ENCODE measurements at regions not wholly inside any gene's neighbourhood (a gene's known extent, or its start where the extent isn't known, plus 50 kb on each side); places are given as distances from the start of the nearest gene placed in this dataset.
"Not testable (repeated sequence)": the region's sequence is repeated elsewhere in the genome, so short reads cannot be mapped to it uniquely, and the experiment has no call there.

DNA sequence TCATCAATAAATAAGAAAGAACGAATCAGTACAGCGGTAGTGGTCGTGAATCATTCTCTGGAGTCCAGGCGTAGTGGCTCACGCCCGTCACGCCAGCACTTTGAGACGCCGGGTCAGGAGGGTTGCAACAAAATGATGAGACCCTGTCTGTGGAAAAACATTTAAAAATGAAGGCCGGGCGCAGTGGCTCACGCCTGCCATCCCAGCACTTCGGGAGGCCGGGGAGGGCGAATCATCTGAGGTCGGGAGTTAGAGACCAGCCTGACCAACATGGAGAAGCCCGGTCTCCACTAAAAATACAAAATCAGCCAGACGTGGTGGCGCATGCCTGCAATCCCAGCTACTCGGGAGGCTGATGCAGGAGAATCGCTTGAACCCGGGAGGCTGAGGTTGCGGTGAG lies 111.8 kb upstream of the ANKRD30BL start:
- not testable (repeated sequence) for DNase-seq

DNA sequence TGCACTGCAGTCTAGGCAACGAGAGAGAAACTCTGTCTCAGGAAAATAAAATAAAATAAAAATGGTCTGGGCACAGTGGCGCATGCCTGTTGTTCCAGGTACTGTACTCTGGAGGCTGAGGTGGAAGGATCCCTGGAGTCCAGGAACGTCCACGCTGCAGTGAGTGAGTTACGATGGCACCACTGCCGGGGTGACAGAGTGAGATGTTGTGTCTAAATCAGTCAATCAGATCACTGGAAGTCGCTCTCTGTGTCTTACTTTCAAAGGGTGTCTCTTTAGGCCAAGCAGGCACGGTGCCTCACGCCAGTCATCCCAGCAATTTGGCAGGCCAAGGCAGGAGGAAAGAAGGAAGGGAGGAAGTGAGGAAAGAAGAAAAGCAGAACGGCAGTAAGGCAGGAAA lies 112.2 kb upstream of the ANKRD30BL start:
- DNase-seq, result no peak

DNA sequence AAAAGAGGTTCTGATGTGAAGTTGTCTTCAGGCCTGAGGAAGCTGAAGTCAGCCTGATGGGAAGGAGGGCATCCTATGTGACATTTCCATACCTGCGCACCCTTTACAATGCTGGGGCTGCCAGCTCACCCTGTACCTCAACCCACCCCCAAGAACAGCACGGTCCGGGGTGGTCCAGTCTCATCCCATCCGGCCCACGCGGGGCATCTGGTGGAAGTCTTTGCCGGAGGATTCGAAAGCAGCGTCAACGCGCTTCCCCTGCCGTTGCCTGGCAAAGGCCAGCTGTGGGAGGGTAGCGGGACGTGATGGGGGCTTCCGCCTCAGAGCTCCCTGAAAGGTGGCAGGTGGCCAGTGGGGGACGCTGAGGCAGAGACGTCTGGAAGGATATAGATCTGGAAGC lies 113.6 kb upstream of the ANKRD30BL start:
- no peak for DNase-seq

DNA sequence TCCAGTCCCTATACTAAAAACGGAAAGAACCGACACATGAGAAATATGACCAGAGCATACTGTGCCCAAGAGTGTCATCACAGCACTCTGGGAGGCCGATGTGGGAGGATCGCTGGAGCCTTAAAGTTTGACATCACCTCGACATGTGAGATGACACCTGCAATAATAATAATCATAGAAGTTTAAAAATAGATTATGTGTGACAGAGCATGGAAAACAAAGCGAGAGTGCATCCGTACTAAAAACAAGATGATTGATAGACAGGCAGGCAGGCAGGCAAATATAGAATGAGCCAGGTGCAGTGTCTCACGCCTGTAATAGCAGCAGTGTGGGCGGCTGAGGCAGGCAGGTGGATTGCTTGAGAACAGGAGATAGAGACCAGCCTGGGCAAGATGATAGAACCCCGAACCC lies 114.8 kb upstream of the ANKRD30BL start:
- DNase-seq, result no peak

DNA sequence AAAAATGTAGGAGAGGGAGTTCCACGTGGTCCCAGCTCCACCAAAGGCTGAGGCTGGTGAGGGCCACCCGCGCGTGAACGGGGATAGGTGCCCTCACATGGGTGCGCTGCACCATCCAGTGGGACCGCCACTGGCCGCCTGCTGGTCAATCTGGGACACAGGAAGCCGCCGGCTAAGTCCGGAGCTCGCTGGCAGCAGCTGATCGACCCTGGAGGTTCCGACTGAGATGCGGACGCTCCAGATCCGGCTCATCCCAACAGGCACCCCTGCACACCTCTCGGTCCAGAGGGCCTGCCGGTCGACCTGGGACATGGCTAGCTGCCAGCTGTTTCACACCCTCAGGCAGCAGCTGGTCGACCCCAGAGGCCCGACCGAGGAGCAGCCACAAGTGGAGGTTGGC lies 116.5 kb upstream of the ANKRD30BL start:
- DNase-seq, result no peak

DNA sequence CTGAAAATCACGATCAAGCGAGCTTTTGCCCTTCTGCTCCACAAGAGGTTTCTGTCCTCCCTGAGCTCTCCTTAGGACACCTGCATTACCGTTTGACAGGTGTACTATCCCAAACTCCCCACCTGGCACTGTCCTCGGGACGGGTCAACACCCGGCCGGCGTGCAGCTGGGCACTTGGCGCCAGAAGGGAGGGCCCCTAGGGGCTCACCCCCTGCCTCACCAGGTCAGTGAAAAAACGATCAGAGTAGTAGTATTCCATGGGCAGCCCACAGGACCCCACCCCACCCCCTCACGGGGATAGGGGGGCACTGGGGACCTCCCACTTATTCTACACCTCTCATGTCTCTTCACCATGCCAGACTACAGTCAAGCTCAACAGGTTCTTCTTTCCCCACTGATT lies 117.6 kb upstream of the ANKRD30BL start:
- DNase-seq, result no peak

DNA sequence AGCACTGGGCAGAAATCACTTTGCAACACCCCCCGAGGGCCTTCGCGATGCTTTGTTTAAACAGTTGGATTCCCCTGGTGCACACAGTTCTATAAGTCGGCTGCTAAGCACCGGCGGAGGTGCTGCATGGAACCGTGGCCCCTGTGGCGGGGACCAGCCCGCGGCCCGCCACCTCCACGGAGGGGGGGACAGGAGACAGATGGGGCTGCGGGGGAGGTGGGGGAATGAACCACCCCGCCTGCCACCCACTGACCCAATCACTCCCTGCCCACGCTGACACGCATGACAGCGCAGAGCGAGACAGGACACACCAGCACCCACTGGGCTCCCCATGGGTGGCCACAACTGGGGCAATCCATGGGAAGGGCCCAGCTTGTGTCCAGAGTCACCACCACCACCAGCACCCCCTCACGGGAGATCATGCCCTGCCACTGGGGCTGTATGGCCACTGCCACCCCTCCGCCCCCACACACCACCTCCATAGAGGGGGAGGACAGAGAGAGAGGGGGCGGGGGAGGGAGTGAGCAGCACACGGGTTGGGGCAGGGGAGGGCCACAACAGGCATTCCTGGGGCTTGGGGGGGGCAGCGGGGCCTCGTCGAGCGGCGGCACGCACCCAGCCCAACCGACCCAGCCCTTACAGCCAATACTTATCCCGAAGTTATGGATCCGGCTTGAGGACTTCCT lies 118.3 kb upstream of the ANKRD30BL start:
- no peak for DNase-seq

DNA sequence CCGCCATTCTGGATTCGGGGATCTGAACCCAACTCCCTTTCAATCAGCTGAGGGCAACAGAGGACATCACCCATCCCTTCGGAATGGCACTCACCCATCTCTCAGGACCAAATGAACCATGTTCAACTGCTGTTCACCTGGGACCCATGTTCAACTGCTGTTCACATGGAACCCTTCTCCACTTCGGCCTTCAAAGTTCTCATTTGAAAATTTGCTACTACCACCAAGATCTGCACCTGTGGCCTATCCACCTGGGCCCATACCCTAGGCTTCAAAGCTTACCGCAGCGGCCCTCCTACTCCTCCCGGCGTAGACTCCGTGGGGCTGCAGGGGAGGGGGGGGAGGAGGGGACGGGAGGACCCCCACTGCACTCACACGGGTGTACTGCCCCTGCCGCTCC lies 119.2 kb upstream of the ANKRD30BL start:
- no peak for DNase-seq

DNA sequence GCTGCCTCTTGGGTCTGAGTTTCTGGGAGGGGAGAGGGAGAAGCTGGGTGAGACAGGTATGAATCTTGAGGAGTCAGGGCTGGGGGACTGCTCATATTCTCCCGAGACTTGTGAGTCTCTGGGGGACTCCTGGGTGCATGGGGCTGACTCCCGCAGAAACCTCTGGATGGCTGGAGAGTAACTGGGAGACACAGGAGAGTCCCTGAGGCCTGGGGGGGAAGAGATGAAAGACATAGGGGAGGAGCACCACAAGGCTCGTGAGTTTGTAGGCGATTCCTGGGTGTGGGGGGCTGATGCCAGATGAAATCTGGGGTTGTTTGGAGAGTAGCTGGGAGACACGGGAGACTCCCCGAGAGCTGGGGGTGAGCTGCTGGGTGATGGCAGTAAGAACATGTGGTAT lies 120.4 kb upstream of the ANKRD30BL start:
- not testable (repeated sequence) for DNase-seq

DNA sequence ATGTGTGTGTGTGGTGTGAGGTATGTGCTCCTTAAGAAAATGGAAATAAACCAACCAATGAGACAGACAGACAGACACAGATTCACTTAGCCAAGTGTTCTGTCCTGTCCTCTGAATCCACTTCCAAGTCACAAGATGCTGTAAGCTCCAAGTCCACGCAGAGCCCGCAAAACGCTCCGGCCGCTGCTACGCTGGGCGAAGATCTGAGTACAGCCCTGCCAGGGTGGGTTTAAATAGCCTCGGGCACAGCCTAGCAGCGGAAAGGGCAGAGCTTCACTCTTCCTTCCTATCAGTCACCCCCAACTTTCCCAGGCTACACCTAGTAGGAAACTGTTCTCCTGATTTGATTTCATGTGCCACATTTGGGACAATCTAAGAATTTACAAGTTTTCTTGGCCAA lies 121.2 kb upstream of the ANKRD30BL start:
- DNase-seq, result no peak

DNA sequence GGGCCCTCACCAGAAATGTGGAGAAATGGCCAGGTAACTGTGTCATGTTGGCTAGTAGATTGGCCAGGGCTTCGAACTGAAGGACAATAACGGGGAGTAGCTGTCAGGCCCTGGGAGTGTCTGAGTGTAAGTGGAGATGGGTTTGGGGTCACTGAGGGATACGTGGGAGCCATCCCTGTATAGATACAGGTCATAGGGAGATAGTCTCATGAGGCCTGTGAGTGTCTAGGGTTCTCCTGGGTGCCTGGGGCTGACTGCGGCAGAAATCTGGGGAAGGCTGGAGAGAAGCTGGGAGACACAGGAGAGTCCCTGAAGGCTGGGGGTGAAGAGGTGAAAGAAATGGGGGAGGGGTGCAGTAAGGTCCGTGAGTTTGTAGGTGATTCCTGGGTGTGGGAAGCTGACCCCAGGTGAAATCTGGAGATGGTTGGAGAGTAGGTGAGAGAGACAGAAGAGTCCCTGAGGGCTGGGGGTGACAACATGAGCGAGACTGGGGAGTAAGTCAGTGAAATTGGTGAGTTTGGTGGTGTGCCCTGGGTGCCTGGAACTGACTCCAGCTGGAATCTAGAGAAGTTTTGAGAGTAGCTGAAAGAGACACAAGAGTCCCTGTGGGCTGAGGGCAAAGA lies 124.6 kb upstream of the ANKRD30BL start:
- DNase-seq, result not testable (repeated sequence)

DNA sequence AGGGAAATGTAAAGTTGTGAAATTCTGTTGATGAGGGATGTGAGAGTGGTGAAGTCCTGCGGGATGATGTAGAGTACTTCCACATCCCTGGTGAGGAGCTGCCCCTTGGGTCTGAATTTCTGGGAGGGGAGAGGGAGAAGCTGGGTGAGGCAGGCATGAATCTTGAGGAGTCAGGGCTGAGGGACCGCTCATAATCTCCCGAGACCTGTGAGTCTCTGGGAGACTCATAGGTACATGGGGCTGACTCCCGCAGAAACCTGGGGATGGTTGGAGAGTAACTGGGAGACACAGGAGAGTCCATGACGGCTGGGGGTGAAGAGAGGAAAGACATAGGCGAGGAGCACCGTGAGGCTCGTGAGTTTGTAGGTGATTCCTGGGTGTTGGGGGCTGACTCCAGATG lies 126.2 kb upstream of the ANKRD30BL start:
- not testable (repeated sequence) for DNase-seq

DNA sequence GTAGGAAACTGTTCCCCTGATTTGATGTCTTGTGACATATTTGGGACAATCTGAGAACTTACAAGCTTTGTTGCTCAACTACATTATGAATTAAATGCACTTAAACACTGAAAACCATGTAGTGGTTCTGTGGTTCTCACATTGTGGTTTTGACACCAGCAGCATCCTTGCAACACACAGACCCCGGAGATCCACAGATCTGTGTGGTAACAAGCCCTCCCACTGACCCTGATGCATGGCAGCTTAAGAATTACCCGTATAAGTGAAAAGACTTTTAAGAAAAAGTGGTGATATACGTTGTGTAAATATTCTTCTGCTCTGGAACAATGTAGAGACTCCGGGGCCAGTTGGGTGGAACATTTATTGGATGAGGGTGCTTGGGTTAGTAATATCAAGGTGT lies 127.4 kb upstream of the ANKRD30BL start:
- not testable (repeated sequence) for DNase-seq

DNA sequence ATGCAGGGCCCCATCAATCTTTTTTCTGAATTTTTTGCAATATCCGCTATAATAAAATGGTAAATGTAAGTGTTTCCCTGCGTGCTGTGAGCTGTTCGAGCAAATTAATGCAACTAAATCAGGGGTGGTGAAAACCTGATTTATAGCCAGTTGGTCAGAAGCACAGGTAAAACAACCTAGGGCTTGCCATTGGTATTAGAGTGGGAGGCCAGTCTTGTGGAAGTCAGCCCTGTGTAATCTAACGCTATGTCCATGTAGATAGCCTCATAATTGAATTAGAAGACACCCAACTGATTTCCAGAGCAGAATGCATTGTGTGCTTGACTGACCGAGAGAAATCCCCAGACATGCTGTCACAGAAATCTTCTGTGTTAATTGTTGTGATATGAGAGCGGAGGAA lies 126.8 kb upstream of the GPR39 start:
- not testable (repeated sequence) for DNase-seq

DNA sequence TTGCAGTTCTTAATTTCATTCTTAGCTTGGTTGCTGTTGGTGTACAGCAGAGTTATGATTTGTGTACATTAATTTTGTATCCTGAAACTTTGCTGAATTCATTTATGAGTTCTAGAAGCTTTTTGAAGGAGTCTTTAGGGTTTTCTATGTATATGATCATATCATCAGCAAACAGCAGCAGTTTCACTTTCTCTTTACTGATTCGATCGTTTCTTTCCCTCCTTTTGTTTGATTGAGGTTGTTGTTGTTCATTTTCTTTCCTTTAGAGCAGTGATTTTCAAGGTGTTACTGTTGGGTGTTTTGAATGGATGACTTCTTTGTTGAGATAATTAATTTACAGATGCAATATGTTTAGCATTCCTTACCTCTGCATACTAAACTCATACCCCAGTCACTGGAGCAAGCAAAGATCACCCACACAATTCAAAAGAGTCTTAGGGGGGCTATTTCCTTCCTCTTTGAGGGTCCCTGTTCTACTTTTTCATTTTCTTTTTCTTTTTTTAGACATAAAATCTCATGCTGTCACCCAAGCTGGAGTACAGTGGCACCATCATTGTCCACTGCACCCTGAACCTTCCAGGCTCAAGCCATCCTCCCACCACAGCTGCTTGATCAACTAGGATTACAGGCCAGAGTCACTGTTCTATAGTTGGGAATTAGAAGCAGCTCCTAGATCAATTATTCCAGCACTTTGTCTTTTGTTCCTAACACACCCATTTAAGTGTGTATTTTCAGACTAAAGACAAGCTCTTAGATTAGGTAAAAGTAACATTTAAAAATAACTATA lies 115.8 kb upstream of the GPR39 start:
- not testable (repeated sequence) for DNase-seq

DNA sequence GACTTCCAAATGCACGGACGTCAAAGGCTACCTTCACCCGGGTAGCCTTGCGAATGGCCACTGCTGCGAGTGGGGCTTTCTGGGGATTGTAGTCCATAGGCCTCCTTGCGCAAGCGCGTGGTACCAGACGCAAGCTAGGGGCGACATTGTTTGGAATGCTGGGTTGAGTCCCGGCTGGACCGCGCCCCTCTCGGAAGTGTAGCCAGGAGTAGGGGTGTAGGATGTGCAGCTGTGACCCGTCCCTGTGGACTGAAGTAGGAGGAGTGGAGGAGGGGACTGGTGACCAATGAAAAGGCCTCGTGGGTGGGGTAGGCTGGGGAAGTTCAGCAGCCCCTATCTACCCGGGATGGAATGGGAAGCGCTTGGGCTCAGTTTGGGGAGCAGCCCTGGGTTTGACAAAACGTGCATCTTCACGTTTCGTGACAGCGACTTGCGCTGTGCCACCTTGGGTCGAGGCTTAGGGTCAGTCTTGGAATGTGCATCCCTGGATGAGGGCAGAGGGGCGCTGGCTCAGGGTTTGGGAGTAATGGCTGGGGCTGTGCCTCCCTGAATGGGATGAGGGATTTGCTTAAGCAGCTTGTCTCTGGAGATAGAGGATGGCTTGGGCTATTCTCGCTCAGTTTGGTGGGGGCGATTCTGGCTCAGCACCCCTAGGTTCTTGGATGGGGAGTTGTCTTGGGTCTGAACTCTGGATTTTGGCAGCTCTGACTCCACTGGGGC lies 111.8 kb upstream of the GPR39 start:
- peak; percentile 1 for DNase-seq

DNA sequence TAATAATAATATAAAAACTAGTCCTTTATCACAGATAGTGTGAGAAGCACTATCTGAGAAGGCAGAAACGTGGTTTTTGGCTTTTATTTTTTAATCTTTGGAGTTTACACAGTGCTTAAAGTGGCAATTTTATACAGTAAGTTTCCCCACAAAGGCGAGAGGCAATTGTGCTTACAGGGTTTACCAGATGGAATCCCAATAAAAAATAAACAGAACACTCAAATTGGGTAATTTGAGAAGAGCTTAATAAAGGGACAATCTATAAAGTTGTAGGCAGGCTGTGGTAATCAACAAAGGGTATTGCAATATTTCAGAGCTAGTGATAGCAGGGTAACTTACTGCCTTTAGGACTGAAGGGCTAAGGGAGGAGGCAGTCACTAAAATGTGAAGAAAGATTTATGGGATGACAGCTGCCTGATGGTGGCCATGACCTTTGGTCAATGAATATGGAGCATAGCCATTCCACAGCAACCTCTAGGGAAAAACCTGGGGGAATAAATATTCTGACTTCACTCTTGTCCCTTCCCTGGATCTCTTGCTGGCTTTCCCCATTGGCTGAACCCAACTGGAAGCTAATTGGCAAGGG lies 108.9 kb upstream of the GPR39 start:
- DNase-seq, result not testable (repeated sequence)

DNA sequence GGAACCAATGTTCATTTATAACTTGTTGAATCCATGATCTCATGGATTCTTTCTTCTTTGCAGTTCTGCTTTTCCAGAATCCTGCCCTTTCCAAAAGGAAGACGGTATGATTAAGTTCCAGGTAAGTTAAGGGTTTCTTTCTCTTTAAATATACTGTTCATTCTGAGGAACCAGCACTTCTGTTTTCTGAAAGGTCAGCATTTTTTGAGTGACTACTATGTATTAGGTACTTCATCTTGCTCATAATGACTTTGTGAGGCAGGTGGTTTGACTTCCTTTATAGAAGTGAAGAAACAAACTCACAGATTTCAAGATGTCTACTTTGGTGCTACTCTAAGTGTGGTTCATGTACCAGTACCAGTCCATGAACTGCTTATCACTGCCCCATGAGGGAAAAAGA lies 107.4 kb upstream of the GPR39 start:
- not testable (repeated sequence) for DNase-seq

DNA sequence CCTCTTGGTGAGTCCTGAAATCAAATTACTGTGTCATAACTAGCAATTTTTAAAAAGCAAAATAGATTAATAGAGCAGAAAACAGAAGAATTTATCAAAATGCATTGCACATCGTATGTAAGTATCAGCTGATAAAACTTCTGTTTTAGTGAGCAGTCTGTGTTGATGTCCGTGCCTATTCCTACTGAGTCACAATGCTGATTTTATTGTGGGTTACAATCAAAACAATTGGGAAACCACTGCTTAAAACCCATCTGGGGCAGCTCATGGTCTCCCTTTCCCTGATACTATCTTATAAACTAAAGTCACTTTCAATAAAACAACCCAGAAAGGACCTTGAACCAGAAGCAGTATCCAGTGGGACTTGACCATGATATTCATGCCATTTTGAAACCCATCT lies 101.1 kb upstream of the GPR39 start:
- not testable (repeated sequence) for DNase-seq

DNA sequence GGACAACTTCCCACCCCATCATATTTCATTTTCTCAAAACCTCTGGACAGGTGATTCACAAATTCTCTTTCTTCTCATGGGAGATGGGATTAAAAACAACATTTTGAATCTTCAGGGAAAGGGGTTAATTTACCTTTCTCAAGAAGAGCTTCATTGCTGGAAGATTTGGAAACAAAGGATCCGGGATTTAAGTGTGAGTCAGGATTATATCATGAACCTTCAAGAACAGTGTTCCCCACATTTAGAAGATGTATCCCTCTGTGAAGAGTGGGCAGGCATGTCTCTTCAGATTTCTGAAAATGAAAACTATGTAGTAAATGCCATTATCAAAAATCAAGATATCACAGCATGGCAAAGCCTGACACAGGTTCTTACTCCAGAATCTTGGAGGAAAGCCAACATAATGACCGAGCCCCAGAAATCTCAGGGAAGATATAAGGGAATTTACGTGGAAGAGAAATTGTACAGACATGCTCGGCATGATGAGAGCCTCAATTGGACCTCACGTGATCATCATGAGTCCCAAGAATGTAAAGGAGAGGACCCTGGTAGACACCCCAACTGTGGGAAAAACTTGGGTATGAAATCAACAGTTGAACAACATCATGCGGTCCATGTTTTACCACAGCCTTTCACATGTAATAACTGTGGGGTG lies 99.5 kb upstream of the GPR39 start:
- DNase-seq, result not testable (repeated sequence)

DNA sequence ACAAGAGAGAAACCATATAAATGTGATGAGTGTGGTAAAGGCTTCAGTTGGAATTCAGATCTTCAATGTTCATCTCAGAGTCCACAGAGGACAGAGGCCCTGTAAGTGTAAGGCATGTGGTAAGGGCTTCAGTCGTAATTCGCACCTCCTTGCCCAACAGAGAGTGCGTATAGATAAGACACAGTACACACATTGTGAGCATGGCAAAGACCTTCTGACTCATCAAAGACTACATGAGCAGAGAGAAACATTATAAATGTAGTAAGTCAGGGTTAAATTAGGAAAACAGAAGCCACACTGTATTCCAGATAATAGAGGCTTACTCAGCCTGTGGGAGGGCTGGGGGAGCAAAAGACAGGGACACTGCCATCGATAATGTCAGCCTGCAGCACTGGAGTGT lies 98.1 kb upstream of the GPR39 start:
- not testable (repeated sequence) for DNase-seq

DNA sequence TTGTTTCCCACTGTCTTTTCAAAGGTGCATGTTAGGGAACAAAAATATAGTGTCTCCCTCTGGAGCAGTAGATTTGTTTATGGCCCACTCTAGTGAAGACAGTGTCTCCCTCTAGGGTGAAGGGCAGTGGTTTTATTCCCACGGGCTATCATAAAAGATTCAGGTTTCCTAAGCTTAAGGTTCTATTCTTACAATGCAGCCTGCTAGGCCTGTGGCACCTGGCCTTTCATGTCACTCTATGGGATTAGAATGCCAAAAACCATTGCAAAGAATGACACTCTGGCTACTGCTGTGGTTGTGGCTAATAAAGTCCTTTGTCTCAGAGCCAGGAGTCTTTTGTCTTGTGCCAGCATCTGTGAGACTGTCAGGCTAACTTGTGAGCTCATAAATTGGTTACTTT lies 92.6 kb upstream of the GPR39 start:
- not testable (repeated sequence) for DNase-seq

All from hematopoietic multipotent progenitor cell treated with erythropoietin and hydrocortisone succinate and interleukin-3 and kit ligand, for 8 days (in vitro differentiated cells).